SK-N-SH (cell line): ENCODE measurements at regions not wholly inside any gene's neighbourhood (a gene's known extent, or its start where the extent isn't known, plus 50 kb on each side); places are given as distances from the start of the nearest gene placed in this dataset.

Experiments used
- CTCF ChIA-PET: fragments of 300-600, 350-600 bp; formaldehyde crosslinking; extraction: SDS; loops from one replicate; lab custom pipeline; 2021; lab: Yijun Ruan, JAX
- POLR2A ChIA-PET: fragments of 350-600 bp; sonication (Branson Sonifier 250); formaldehyde crosslinking; extraction: SDS; loops from one replicate; lab custom pipeline; 2020; ENCODE audit warnings: antibody characterized with exemption, inconsistent platforms; lab: Yijun Ruan, JAX
- DNase-seq: peaks from one replicate; pipeline ENCODE4 v3.0.0; 2012
- H2AFZ ChIP-seq: fragments of 200-600 bp; sonication (generic); 2 replicates; pipeline ENCODE4 v1.8.1; 2016; ENCODE audit warnings: antibody characterized with exemption, mild to moderate bottlenecking, low read depth
- H3F3A ChIP-seq: fragments of 200-600 bp; sonication (generic); replicated peaks from 2 replicates; pipeline ENCODE3; 2016; ENCODE audit warnings: antibody characterized with exemption, mild to moderate bottlenecking; ENCODE audit not compliant: insufficient read depth
- H3K27ac ChIP-seq, 2 experiments: fragments of 200-500 bp in 1 of 2; fragments of 200-600 bp in 1 of 2; sonication (Bioruptor generic) in 1 of 2; sonication (generic), shearing (Covaris generic) in 1 of 2; 2 replicates each; pipeline versions ENCODE4 v1.5.1 to v1.6.1; 2014 to 2016; ENCODE audit warnings: low read depth in 2 of 2, inconsistent platforms in 1 of 2, low read length in 1 of 2, mild to moderate bottlenecking in 1 of 2, mixed read lengths in 1 of 2
- H3K27me3 ChIP-seq: fragments of 200-600 bp; sonication (generic), shearing (Covaris generic); 2 replicates; pipeline ENCODE4 v1.6.1; 2016; ENCODE audit warnings: mixed run types; ENCODE audit not compliant: insufficient read depth
- H3K36me3 ChIP-seq, 2 experiments: fragments of 200-500 bp in 1 of 2; fragments of 200-600 bp in 1 of 2; sonication (Bioruptor generic) in 1 of 2; sonication (generic) in 1 of 2; replicated peaks in 1 of 2; 2 replicates each; pipeline versions ENCODE3 to v1.5.1; 2014 to 2016; ENCODE audit warnings: low read length in 1 of 2, mild to moderate bottlenecking in 1 of 2; ENCODE audit not compliant: insufficient read depth in 2 of 2, control insufficient read depth in 1 of 2
- H3K4me1 ChIP-seq, 2 experiments: fragments of 200-500 bp in 1 of 2; fragments of 200-600 bp in 1 of 2; sonication (Bioruptor generic) in 1 of 2; sonication (generic), shearing (Covaris generic) in 1 of 2; 2 replicates each; pipeline versions ENCODE4 v1.5.1 to v1.6.1; 2014 to 2016; ENCODE audit warnings: low read depth in 1 of 2, low read length in 1 of 2, mixed run types in 1 of 2; ENCODE audit not compliant: insufficient read depth in 2 of 2, control insufficient read depth in 1 of 2
- H3K4me2 ChIP-seq: fragments of 200-600 bp; sonication (generic), shearing (Covaris generic); 2 replicates; pipeline ENCODE4 v1.6.1; 2017; ENCODE audit warnings: mixed run types
- H3K4me3 ChIP-seq, 2 experiments: fragments of 200-500 bp in 1 of 2; fragments of 200-600 bp in 1 of 2; sonication (Bioruptor generic) in 1 of 2; sonication (generic), shearing (Covaris generic) in 1 of 2; 2 replicates each; pipeline versions ENCODE4 v1.5.1 to v1.8.1; 2014 to 2016; ENCODE audit warnings: low read depth in 2 of 2, inconsistent platforms in 1 of 2, low read length in 1 of 2, mild to moderate bottlenecking in 1 of 2, mixed read lengths in 1 of 2, moderate library complexity in 1 of 2
- H3K79me2 ChIP-seq: fragments of 200-600 bp; sonication (generic); 2 replicates; pipeline ENCODE4 v1.8.1; 2017; ENCODE audit warnings: mild to moderate bottlenecking; ENCODE audit not compliant: insufficient read depth
- H3K9ac ChIP-seq: fragments of 200-600 bp; sonication (generic); 2 replicates; pipeline ENCODE4 v1.6.1; 2017; ENCODE audit warnings: mixed run types
- H3K9me2 ChIP-seq: fragments of 200-600 bp; sonication (generic); 2 replicates; pipeline ENCODE4 v1.6.1; 2017; ENCODE audit warnings: mixed run types
- H3K9me3 ChIP-seq: fragments of 200-600 bp; sonication (generic); 2 replicates; pipeline ENCODE4 v1.6.1; 2017; ENCODE audit warnings: mixed run types, mild to moderate bottlenecking, moderate library complexity
- H4K20me1 ChIP-seq: fragments of 200-600 bp; sonication (generic); 2 replicates; pipeline ENCODE4 v1.6.1; 2017; ENCODE audit warnings: mild to moderate bottlenecking, mixed run types; ENCODE audit not compliant: insufficient read depth
- CHD2 ChIP-seq: fragments of 150-350 bp; IDR thresholded peaks from 2 replicates; pipeline ENCODE4 v1.6.1; 2018; ENCODE audit warnings: low read length; ENCODE audit not compliant: partially characterized antibody
- ELF1 ChIP-seq: IDR thresholded peaks from 2 replicates; pipeline ENCODE4 v1.4.0; 2012
- EP300 ChIP-seq, 2 experiments: IDR thresholded peaks; 2 replicates each; pipeline versions ENCODE4 v1.4.0 to v1.6.1; 2012; ENCODE audit warnings: borderline replicate concordance in 1 of 2, low read depth in 1 of 2, low read length in 1 of 2
- EZH2phosphoT487 ChIP-seq: fragments of 200-600 bp; sonication (generic); IDR thresholded peaks from 2 replicates; pipeline ENCODE4 v1.6.1; 2017; ENCODE audit warnings: low read depth, mixed run types, mild to moderate bottlenecking, antibody characterized with exemption, moderate library complexity, borderline replicate concordance
- FOSL2 ChIP-seq: IDR thresholded peaks from 2 replicates; pipeline ENCODE4 v1.4.0; 2012; ENCODE audit warnings: low read depth, mild to moderate bottlenecking, moderate library complexity, borderline replicate concordance
- GABPA ChIP-seq: IDR thresholded peaks from 2 replicates; pipeline ENCODE4 v1.4.0; 2012; ENCODE audit warnings: low read depth, mild to moderate bottlenecking
- IRF3 ChIP-seq: fragments of 150-350 bp; IDR thresholded peaks from 2 replicates; pipeline ENCODE4 v1.6.1; 2016; ENCODE audit warnings: mild to moderate bottlenecking, low read depth, low read length
- MXI1 ChIP-seq: IDR thresholded peaks from 2 replicates; pipeline ENCODE4 v1.6.1; 2012; ENCODE audit warnings: mild to moderate bottlenecking, low read depth, low read length, improper control_type of control experiment
- NFIC ChIP-seq: IDR thresholded peaks from 2 replicates; pipeline ENCODE4 v1.4.0; 2012; ENCODE audit warnings: borderline replicate concordance
- NRF1 ChIP-seq: IDR thresholded peaks from 2 replicates; pipeline ENCODE4 v1.6.1; 2012; ENCODE audit warnings: low read depth, mild to moderate bottlenecking, low read length
- PBX3 ChIP-seq: IDR thresholded peaks from 2 replicates; pipeline ENCODE4; 2012
- POLR2AphosphoS5 ChIP-seq: IDR thresholded peaks from 2 replicates; pipeline ENCODE4 v1.6.1; 2012; ENCODE audit warnings: low read depth, low read length
- RFX5 ChIP-seq: IDR thresholded peaks from 2 replicates; pipeline ENCODE4 v1.6.1; 2012; ENCODE audit warnings: mild to moderate bottlenecking, improper control_type of control experiment, low read length
- SIN3A ChIP-seq: IDR thresholded peaks from 2 replicates; pipeline ENCODE4 v1.6.1; 2012; ENCODE audit warnings: low read depth, mild to moderate bottlenecking, low read length, moderate library complexity, borderline replicate concordance
- TAF1 ChIP-seq: IDR thresholded peaks from 2 replicates; pipeline ENCODE4 v1.6.1; 2012; ENCODE audit warnings: low read depth, mild to moderate bottlenecking, low read length, moderate library complexity, borderline replicate concordance
- TEAD4 ChIP-seq: IDR thresholded peaks from 2 replicates; pipeline ENCODE4 v1.4.0; 2012; ENCODE audit warnings: mild to moderate bottlenecking, borderline replicate concordance; ENCODE audit not compliant: insufficient read depth
- USF2 ChIP-seq: fragments of 150-350 bp; IDR thresholded peaks from 2 replicates; pipeline ENCODE4 v1.6.1; 2017; ENCODE audit warnings: antibody characterized with exemption, low read length, low read depth, borderline replicate concordance
- WGBS: methylation state at CpG from one replicate; pipeline ENCODE4 v1.1.6; 2017; ENCODE audit warnings: low lambda C conversion rate; 5-methylcytosine and 5-hydroxymethylcytosine counted together
- TF ChIP-seq, protein P1 (sequence below): IDR thresholded peaks from 2 replicates; pipeline ENCODE4 v1.6.1; 2012; ENCODE audit warnings: mild to moderate bottlenecking, low read depth, low read length, moderate library complexity
- TF ChIP-seq, protein P2 (sequence below): fragments of 200-600 bp; sonication (generic); IDR thresholded peaks from 2 replicates; pipeline ENCODE4 v1.6.1; 2017; ENCODE audit warnings: antibody characterized with exemption, mild to moderate bottlenecking, moderate library complexity
- TF ChIP-seq, protein P3 (sequence below): IDR thresholded peaks from 2 replicates; pipeline ENCODE4 v1.4.0; 2012; ENCODE audit warnings: low read depth, borderline replicate concordance

- H3K4me1 ChIP-seq, result no peaks in the 10 kb centered on the region
- H3K9ac ChIP-seq, result no peak overlapping the region
- no peak overlapping the region for H3K27ac ChIP-seq
- H4K20me1 ChIP-seq, result no peaks in the 10 kb centered on the region
- no peaks in the 10 kb centered on the region for H3K79me2 ChIP-seq
- H3K36me3 ChIP-seq, result no peaks in the 10 kb centered on the region
- no peaks in the 10 kb centered on the region for H3F3A ChIP-seq
- no peaks in the 10 kb centered on the region for H3K27me3 ChIP-seq
- H3K9me2 ChIP-seq, result no peaks in the 10 kb centered on the region
- ChIA-PET POLR2A (no interaction called here), CTCF (interaction anchor here (1.2 kb wide), 1 partner anchor 12 kb away, joined by 4 read pairs; no protein-coding TSS in a partner anchor)
- WGBS, result 74% methylated on average over 7 of the region's 7 CpGs
- TF ChIP-seq USF2, result no peak
- no peak for TF ChIP-seq TEAD4
- TF ChIP-seq, protein P1, sequence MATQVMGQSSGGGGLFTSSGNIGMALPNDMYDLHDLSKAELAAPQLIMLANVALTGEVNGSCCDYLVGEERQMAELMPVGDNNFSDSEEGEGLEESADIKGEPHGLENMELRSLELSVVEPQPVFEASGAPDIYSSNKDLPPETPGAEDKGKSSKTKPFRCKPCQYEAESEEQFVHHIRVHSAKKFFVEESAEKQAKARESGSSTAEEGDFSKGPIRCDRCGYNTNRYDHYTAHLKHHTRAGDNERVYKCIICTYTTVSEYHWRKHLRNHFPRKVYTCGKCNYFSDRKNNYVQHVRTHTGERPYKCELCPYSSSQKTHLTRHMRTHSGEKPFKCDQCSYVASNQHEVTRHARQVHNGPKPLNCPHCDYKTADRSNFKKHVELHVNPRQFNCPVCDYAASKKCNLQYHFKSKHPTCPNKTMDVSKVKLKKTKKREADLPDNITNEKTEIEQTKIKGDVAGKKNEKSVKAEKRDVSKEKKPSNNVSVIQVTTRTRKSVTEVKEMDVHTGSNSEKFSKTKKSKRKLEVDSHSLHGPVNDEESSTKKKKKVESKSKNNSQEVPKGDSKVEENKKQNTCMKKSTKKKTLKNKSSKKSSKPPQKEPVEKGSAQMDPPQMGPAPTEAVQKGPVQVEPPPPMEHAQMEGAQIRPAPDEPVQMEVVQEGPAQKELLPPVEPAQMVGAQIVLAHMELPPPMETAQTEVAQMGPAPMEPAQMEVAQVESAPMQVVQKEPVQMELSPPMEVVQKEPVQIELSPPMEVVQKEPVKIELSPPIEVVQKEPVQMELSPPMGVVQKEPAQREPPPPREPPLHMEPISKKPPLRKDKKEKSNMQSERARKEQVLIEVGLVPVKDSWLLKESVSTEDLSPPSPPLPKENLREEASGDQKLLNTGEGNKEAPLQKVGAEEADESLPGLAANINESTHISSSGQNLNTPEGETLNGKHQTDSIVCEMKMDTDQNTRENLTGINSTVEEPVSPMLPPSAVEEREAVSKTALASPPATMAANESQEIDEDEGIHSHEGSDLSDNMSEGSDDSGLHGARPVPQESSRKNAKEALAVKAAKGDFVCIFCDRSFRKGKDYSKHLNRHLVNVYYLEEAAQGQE, result no peak
- no peak for TF ChIP-seq CHD2
- no peak for TF ChIP-seq IRF3
- TF ChIP-seq, protein P2, sequence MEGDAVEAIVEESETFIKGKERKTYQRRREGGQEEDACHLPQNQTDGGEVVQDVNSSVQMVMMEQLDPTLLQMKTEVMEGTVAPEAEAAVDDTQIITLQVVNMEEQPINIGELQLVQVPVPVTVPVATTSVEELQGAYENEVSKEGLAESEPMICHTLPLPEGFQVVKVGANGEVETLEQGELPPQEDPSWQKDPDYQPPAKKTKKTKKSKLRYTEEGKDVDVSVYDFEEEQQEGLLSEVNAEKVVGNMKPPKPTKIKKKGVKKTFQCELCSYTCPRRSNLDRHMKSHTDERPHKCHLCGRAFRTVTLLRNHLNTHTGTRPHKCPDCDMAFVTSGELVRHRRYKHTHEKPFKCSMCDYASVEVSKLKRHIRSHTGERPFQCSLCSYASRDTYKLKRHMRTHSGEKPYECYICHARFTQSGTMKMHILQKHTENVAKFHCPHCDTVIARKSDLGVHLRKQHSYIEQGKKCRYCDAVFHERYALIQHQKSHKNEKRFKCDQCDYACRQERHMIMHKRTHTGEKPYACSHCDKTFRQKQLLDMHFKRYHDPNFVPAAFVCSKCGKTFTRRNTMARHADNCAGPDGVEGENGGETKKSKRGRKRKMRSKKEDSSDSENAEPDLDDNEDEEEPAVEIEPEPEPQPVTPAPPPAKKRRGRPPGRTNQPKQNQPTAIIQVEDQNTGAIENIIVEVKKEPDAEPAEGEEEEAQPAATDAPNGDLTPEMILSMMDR, result no peak
- no peak for TF ChIP-seq RFX5
- no peak for TF ChIP-seq MXI1
- TF ChIP-seq PBX3, result no peak
- TF ChIP-seq TAF1, result no peak
- TF ChIP-seq ELF1, result no peak
- TF ChIP-seq NRF1, result no peak
- no peak for TF ChIP-seq SIN3A
- TF ChIP-seq, protein P3, sequence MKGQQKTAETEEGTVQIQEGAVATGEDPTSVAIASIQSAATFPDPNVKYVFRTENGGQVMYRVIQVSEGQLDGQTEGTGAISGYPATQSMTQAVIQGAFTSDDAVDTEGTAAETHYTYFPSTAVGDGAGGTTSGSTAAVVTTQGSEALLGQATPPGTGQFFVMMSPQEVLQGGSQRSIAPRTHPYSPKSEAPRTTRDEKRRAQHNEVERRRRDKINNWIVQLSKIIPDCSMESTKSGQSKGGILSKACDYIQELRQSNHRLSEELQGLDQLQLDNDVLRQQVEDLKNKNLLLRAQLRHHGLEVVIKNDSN, result no peak
- no peak for TF ChIP-seq EP300 (IDR thresholded peaks at IDR 0.05; ENCODE audit: borderline replicate concordance in 1 of 2, low read depth in 1 of 2, low read length in 1 of 2)
- no peak for TF ChIP-seq FOSL2
- no peak for TF ChIP-seq GABPA
- no peak for TF ChIP-seq POLR2AphosphoS5
- no peak for TF ChIP-seq EZH2phosphoT487
- TF ChIP-seq NFIC, result no peak
- DNase-seq, result no peak
- H3K4me2 ChIP-seq, result no peak overlapping the region
- no peak overlapping the region for H2AFZ ChIP-seq
- H3K9me3 ChIP-seq, result 0 out of 2 replicates have a peak, but pooled peaks cover 2% of the 10 kb centered on the region
- H3K4me3 ChIP-seq, result no peak overlapping the region
These were observed 94.9 kb downstream of the MRPL39 start for GRCh38 chr21:25512095-25513081.
